ENCODE measurements at regions not wholly inside any gene's neighbourhood (a gene's known extent, or its start where the extent isn't known, plus 50 kb on each side); places are given as distances from the start of the nearest gene placed in this dataset.

- no peak for DNase-seq
These were observed 56.1 kb downstream of the RMI2 start for GRCh38 chr16:11401161-11402050.

GRCh38 chr16:11402051-11402744 is 56.9 kb downstream of the RMI2 start:
- DNase-seq = no peak

- DNase-seq = no peak
These were observed 57.7 kb downstream of the RMI2 start for GRCh38 chr16:11402745-11403533.

- no peak for DNase-seq
These were observed 58.2 kb downstream of the RMI2 start for GRCh38 chr16:11403534-11403795.

GRCh38 chr16:11403920-11404319 is 58.7 kb downstream of the RMI2 start:
- no peak for DNase-seq

- no peak for DNase-seq
These were observed 59.3 kb downstream of the RMI2 start for GRCh38 chr16:11404603-11405002.

- peak; percentile 58 to 76 (median 71) for DNase-seq
These were observed 60.3 kb downstream of the RMI2 start for GRCh38 chr16:11405331-11406176.

GRCh38 chr16:11406177-11406560 is 60.9 kb downstream of the RMI2 start:
- DNase-seq = no peak

- DNase-seq = peak; percentile 79 to 87 (median 79)
These were observed 62.1 kb downstream of the RMI2 start for GRCh38 chr16:11407047-11407982.

- no peak for DNase-seq
These were observed 63.0 kb downstream of the RMI2 start for GRCh38 chr16:11408216-11408615.

GRCh38 chr16:11409398-11409797 is 64.1 kb downstream of the RMI2 start:
- no peak for DNase-seq

GRCh38 chr16:11410376-11411058 is 65.3 kb downstream of the RMI2 start:
- DNase-seq = peak; percentile 83 to 88 (median 88)

GRCh38 chr16:11411059-11411550 is 65.8 kb downstream of the RMI2 start:
- DNase-seq = no peak

GRCh38 chr16:11412175-11412904 is 67.1 kb downstream of the RMI2 start:
- no peak for DNase-seq

GRCh38 chr16:11412965-11413887 is 68.0 kb downstream of the RMI2 start:
- DNase-seq = no peak

GRCh38 chr16:11413907-11414595 is 68.8 kb downstream of the RMI2 start:
- DNase-seq = no peak

- no peak for DNase-seq
These were observed 69.8 kb downstream of the RMI2 start for GRCh38 chr16:11414815-11415775.

Data from suppressor macrophage treated with lipopolysaccharide for 1 hour (primary cell).